ENCODE measurements at regions not wholly inside any gene's neighbourhood (a gene's known extent, or its start where the extent isn't known, plus 50 kb on each side); places are given as distances from the start of the nearest gene placed in this dataset.

DNA sequence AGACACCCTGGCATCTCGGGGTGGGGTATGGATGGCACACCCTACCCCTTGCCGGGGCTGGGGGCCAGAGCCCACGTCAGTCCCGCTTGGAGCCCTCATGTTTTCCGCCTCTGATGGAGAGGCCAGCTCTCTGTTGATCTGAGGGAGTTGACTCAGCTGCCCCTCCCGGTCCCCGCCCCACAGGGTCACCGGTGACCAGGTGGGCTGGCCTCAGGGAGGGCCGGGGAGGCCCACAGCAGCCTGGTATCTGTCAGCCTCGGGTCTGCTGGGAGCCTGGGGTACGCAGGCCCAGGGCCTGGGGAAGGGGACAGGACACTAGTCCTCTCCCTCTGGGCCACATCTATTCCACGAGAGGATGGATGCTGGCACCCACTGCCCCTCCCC lies 109.5 kb upstream of the CIBAR2 start (continued):
- TF ChIP-seq, protein P1, sequence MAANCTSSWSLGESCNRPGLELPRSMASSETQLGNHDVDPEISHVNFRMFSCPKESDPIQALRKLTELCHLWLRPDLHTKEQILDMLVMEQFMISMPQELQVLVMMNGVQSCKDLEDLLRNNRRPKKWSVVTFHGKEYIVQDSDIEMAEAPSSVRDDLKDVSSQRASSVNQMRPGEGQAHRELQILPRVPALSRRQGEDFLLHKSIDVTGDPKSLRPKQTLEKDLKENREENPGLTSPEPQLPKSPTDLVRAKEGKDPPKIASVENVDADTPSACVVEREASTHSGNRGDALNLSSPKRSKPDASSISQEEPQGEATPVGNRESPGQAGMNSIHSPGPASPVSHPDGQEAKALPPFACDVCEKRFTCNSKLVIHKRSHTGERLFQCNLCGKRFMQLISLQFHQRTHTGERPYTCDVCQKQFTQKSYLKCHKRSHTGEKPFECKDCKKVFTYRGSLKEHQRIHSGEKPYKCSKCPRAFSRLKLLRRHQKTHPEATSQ (CRISPR knock-in tag; IDR thresholded peaks at IDR 0.05; ENCODE audit: borderline replicate concordance), result no peak
- TF ChIP-seq ZNF878 (CRISPR knock-in tag; IDR thresholded peaks at IDR 0.05) (no peak), ZZZ3 (CRISPR knock-in tag; IDR thresholded peaks at IDR 0.05; ENCODE audit: borderline replicate concordance) (no peak), KLF9 (CRISPR knock-in tag; IDR thresholded peaks at IDR 0.05; ENCODE audit: low read depth) (no peak), ONECUT2 (CRISPR knock-in tag; IDR thresholded peaks at IDR 0.05) (no peak), SYNCRIP (IDR thresholded peaks at IDR 0.05; ENCODE audit: insufficient read depth, low read depth, low read length) (no peak), HOXA3 (CRISPR knock-in tag; IDR thresholded peaks at IDR 0.05) (peak; percentile 19; the same call in 1 of the 2 replicates), ZIK1 (CRISPR knock-in tag; IDR thresholded peaks at IDR 0.05; ENCODE audit: borderline replicate concordance, low read depth) (no peak), PHF8 (CRISPR knock-in tag; IDR thresholded peaks at IDR 0.05) (0 out of 2 replicates have a peak, but pooled peaks have one; percentile 31), CBX1 (IDR thresholded peaks at IDR 0.05; ENCODE audit: low read depth) (no peak), ZNF7 (CRISPR knock-in tag; IDR thresholded peaks at IDR 0.05) (no peak), ZNF883 (CRISPR knock-in tag; IDR thresholded peaks at IDR 0.05; ENCODE audit: not compliant biosample characterization) (no peak), NFIB (CRISPR knock-in tag; IDR thresholded peaks at IDR 0.05; ENCODE audit: borderline replicate concordance) (no peak), SP1 (IDR thresholded peaks at IDR 0.05) (no peak), SP1 (CRISPR knock-in tag; IDR thresholded peaks at IDR 0.05) (no peak), ZNF891 (CRISPR knock-in tag; IDR thresholded peaks at IDR 0.05) (no peak), ZFX (CRISPR knock-in tag; IDR thresholded peaks at IDR 0.05; ENCODE audit: low read depth) (0 out of 2 replicates have a peak, but pooled peaks have one; percentile 6), ZNF761 (CRISPR knock-in tag; conservative IDR thresholded peaks at IDR 0.05) (no peak), KDM4B (CRISPR knock-in tag; IDR thresholded peaks at IDR 0.05) (no peak), RFX5 (IDR thresholded peaks at IDR 0.05; ENCODE audit: low read depth, low read length) (no peak), THAP8 (CRISPR knock-in tag; IDR thresholded peaks at IDR 0.05; ENCODE audit: borderline replicate concordance) (no peak), ZNF451 (CRISPR knock-in tag; IDR thresholded peaks at IDR 0.05) (no peak)
- TF ChIP-seq, protein P2, sequence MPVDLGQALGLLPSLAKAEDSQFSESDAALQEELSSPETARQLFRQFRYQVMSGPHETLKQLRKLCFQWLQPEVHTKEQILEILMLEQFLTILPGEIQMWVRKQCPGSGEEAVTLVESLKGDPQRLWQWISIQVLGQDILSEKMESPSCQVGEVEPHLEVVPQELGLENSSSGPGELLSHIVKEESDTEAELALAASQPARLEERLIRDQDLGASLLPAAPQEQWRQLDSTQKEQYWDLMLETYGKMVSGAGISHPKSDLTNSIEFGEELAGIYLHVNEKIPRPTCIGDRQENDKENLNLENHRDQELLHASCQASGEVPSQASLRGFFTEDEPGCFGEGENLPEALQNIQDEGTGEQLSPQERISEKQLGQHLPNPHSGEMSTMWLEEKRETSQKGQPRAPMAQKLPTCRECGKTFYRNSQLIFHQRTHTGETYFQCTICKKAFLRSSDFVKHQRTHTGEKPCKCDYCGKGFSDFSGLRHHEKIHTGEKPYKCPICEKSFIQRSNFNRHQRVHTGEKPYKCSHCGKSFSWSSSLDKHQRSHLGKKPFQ (CRISPR knock-in tag; IDR thresholded peaks at IDR 0.05; ENCODE audit: insufficient replicate concordance), result no peak
- TF ChIP-seq, protein P3, sequence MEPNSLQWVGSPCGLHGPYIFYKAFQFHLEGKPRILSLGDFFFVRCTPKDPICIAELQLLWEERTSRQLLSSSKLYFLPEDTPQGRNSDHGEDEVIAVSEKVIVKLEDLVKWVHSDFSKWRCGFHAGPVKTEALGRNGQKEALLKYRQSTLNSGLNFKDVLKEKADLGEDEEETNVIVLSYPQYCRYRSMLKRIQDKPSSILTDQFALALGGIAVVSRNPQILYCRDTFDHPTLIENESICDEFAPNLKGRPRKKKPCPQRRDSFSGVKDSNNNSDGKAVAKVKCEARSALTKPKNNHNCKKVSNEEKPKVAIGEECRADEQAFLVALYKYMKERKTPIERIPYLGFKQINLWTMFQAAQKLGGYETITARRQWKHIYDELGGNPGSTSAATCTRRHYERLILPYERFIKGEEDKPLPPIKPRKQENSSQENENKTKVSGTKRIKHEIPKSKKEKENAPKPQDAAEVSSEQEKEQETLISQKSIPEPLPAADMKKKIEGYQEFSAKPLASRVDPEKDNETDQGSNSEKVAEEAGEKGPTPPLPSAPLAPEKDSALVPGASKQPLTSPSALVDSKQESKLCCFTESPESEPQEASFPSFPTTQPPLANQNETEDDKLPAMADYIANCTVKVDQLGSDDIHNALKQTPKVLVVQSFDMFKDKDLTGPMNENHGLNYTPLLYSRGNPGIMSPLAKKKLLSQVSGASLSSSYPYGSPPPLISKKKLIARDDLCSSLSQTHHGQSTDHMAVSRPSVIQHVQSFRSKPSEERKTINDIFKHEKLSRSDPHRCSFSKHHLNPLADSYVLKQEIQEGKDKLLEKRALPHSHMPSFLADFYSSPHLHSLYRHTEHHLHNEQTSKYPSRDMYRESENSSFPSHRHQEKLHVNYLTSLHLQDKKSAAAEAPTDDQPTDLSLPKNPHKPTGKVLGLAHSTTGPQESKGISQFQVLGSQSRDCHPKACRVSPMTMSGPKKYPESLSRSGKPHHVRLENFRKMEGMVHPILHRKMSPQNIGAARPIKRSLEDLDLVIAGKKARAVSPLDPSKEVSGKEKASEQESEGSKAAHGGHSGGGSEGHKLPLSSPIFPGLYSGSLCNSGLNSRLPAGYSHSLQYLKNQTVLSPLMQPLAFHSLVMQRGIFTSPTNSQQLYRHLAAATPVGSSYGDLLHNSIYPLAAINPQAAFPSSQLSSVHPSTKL (CRISPR knock-in tag; IDR thresholded peaks at IDR 0.05), result no peak
